NT2/D1 (cell line): ENCODE measurements at regions not wholly inside any gene's neighbourhood (a gene's known extent, or its start where the extent isn't known, plus 50 kb on each side); places are given as distances from the start of the nearest gene placed in this dataset.

Source experiments
- DNase-seq: peaks from one replicate; pipeline ENCODE4 v3.0.0-alpha.2; 2011; ENCODE audit warnings: low read depth, low spot score
- H3K27me3 ChIP-seq: 2 replicates; pipeline ENCODE4 v1.6.0; 2011; ENCODE audit warnings: mild to moderate bottlenecking; ENCODE audit not compliant: insufficient read length, insufficient read depth
- H3K36me3 ChIP-seq: 2 replicates; pipeline ENCODE4 v1.6.1; 2011; ENCODE audit warnings: mild to moderate bottlenecking, low read length, mixed read lengths; ENCODE audit not compliant: insufficient read depth, insufficient read length
- H3K4me1 ChIP-seq: 2 replicates; pipeline ENCODE4 v1.5.1; 2011; ENCODE audit not compliant: insufficient read depth, insufficient read length
- H3K4me3 ChIP-seq: 2 replicates; pipeline ENCODE4 v1.5.1; 2011; ENCODE audit warnings: low read depth; ENCODE audit not compliant: insufficient read length
- H3K9ac ChIP-seq: 2 replicates; pipeline ENCODE4 v1.6.0; 2011; ENCODE audit warnings: low read depth; ENCODE audit not compliant: insufficient read length
- H3K9me3 ChIP-seq: 2 replicates; pipeline ENCODE4 v1.5.1; 2011; ENCODE audit warnings: mild to moderate bottlenecking, low read length; ENCODE audit not compliant: insufficient read depth
- SUZ12 ChIP-seq: IDR thresholded peaks from 2 replicates; pipeline ENCODE4 v1.6.1; 2011; ENCODE audit not compliant: insufficient read length, insufficient read depth; ENCODE audit errors: extremely low read depth
- YY1 ChIP-seq: IDR thresholded peaks from 2 replicates; pipeline ENCODE4 v1.6.1; 2011; ENCODE audit not compliant: insufficient read length, insufficient read depth
- ZNF274 ChIP-seq: IDR thresholded peaks from 2 replicates; pipeline ENCODE4 v1.6.1; 2011; ENCODE audit warnings: mild to moderate bottlenecking, low read depth, low read length

GRCh38 chr5:164362835-164363234, 857.4 kb downstream of the MAT2B start:
- no peak for TF ChIP-seq ZNF274
- no peak for TF ChIP-seq YY1
- no peak for TF ChIP-seq SUZ12
- no peak for DNase-seq
- H3K9me3 ChIP-seq = no peaks in the 10 kb centered on the region
- no peak overlapping the region for H3K4me3 ChIP-seq
- no peaks in the 10 kb centered on the region for H3K36me3 ChIP-seq
- H3K27me3 ChIP-seq = no peaks in the 10 kb centered on the region
- no peaks in the 10 kb centered on the region for H3K4me1 ChIP-seq
- no peak overlapping the region for H3K9ac ChIP-seq

GRCh38 chr5:164364237-164365208, 859.1 kb downstream of the MAT2B start:
- no peaks in the 10 kb centered on the region for H3K36me3 ChIP-seq
- H3K4me1 ChIP-seq = no peaks in the 10 kb centered on the region
- no peaks in the 10 kb centered on the region for H3K9me3 ChIP-seq
- H3K27me3 ChIP-seq = no peaks in the 10 kb centered on the region
- H3K9ac ChIP-seq = no peak overlapping the region
- TF ChIP-seq ZNF274 (no peak), YY1 (no peak), SUZ12 (no peak)
- H3K4me3 ChIP-seq = no peak overlapping the region
- DNase-seq = no peak

GRCh38 chr5:164370841-164371240, 865.4 kb downstream of the MAT2B start:
- H3K4me1 ChIP-seq = no peaks in the 10 kb centered on the region
- no peak for DNase-seq
- H3K27me3 ChIP-seq = no peaks in the 10 kb centered on the region
- H3K9me3 ChIP-seq = no peaks in the 10 kb centered on the region
- no peak for TF ChIP-seq YY1
- no peak for TF ChIP-seq ZNF274
- no peak for TF ChIP-seq SUZ12
- H3K9ac ChIP-seq = no peak overlapping the region
- no peaks in the 10 kb centered on the region for H3K36me3 ChIP-seq
- no peak overlapping the region for H3K4me3 ChIP-seq

- H3K27me3 ChIP-seq = no peaks in the 10 kb centered on the region
- DNase-seq = no peak
- no peaks in the 10 kb centered on the region for H3K36me3 ChIP-seq
- H3K9me3 ChIP-seq = no peaks in the 10 kb centered on the region
- H3K4me1 ChIP-seq = no peaks in the 10 kb centered on the region
- no peak overlapping the region for H3K4me3 ChIP-seq
- TF ChIP-seq YY1 (no peak), SUZ12 (no peak), ZNF274 (no peak)
- no peak overlapping the region for H3K9ac ChIP-seq
These were observed 867.5 kb downstream of the MAT2B start for GRCh38 chr5:164372892-164373291.

- no peak for DNase-seq
- Histone ChIP-seq H3K4me3 (no peak overlapping the region), H3K4me1 (no peaks in the 10 kb centered on the region), H3K36me3 (no peaks in the 10 kb centered on the region), H3K27me3 (no peaks in the 10 kb centered on the region), H3K9ac (no peak overlapping the region), H3K9me3 (no peaks in the 10 kb centered on the region)
- TF ChIP-seq YY1 (no peak), ZNF274 (no peak), SUZ12 (no peak)
These were observed 868.5 kb downstream of the MAT2B start for GRCh38 chr5:164373876-164374275.

GRCh38 chr5:164375051-164375450, 869.6 kb downstream of the MAT2B start:
- Histone ChIP-seq H3K36me3 (no peaks in the 10 kb centered on the region), H3K4me3 (no peak overlapping the region), H3K27me3 (no peaks in the 10 kb centered on the region), H3K4me1 (no peaks in the 10 kb centered on the region), H3K9ac (no peak overlapping the region), H3K9me3 (no peaks in the 10 kb centered on the region)
- DNase-seq = no peak
- no peak for TF ChIP-seq ZNF274
- TF ChIP-seq YY1 = no peak
- TF ChIP-seq SUZ12 = no peak

- DNase-seq = no peak
- no peaks in the 10 kb centered on the region for H3K4me1 ChIP-seq
- H3K4me3 ChIP-seq = no peak overlapping the region
- H3K9ac ChIP-seq = no peak overlapping the region
- TF ChIP-seq ZNF274 (no peak), SUZ12 (no peak), YY1 (no peak)
- no peaks in the 10 kb centered on the region for H3K9me3 ChIP-seq
- H3K36me3 ChIP-seq = no peaks in the 10 kb centered on the region
- no peaks in the 10 kb centered on the region for H3K27me3 ChIP-seq
These were observed 871.4 kb downstream of the MAT2B start for GRCh38 chr5:164376843-164377242.
